Right ventricle myocardium superior (tissue), 1 donor: ENCODE measurements at regions not wholly inside any gene's neighbourhood (a gene's known extent, or its start where the extent isn't known, plus 50 kb on each side); places are given as distances from the start of the nearest gene placed in this dataset.
"Not testable (repeated sequence)": the region's sequence is repeated elsewhere in the genome, so short reads cannot be mapped to it uniquely, and the experiment has no call there.

Experiments
- ATAC-seq: fragments of 200-7000 bp; cut with Tn5 transposase; one replicate; pipeline ENCODE4 v1.9.1; 2020; ENCODE audit warnings: mild to moderate bottlenecking; ENCODE audit not compliant: poor library complexity
- DNase-seq: peaks from one replicate; pipeline ENCODE4 v3.0.0-alpha.2; 2020
- intact Hi-C: fragments of 100-400 bp; cut with DNase I; formaldehyde crosslinking; loops from one replicate; pipeline ENCODE4 v1.11.2; 2022
- donor health status: DM: no; HTN: yes; CAD: no; lungs with severe emphysema.

GRCh38 chrX:115357326-115358120 is 68.0 kb downstream of the LUZP4 start:
- ATAC-seq (no peak), DNase-seq (no peak)
- intact Hi-C loops = no loop called here

- ATAC-seq, intact Hi-C loops, DNase-seq: not testable (repeated sequence)
These were observed 70.0 kb downstream of the LUZP4 start for GRCh38 chrX:115359508-115359907.

GRCh38 chrX:115360220-115360781 is 70.8 kb downstream of the LUZP4 start:
- intact Hi-C loops = no loop called here

GRCh38 chrX:115362334-115363095 is 73.0 kb downstream of the LUZP4 start:
- intact Hi-C loops = no loop called here
- ATAC-seq = no peak
- no peak for DNase-seq

More at GRCh38 chrX:115360220-115360781, 70.8 kb downstream of the LUZP4 start:
- DNase-seq (no peak), ATAC-seq (no peak)

- ATAC-seq (no peak), DNase-seq (no peak)
- intact Hi-C loops = no loop called here
These were observed 73.9 kb downstream of the LUZP4 start for GRCh38 chrX:115363372-115363771.

GRCh38 chrX:115363897-115364296 is 74.4 kb downstream of the LUZP4 start:
- no peak for DNase-seq
- no peak for ATAC-seq
- intact Hi-C loops = no loop called here

GRCh38 chrX:115364670-115365069 is 75.2 kb downstream of the LUZP4 start:
- ATAC-seq (no peak), DNase-seq (no peak)
- intact Hi-C loops = no loop called here

- intact Hi-C loops = no loop called here
- no peak for DNase-seq
These were observed 77.0 kb downstream of the LUZP4 start for GRCh38 chrX:115366535-115366934.

GRCh38 chrX:115367455-115367854 is 77.9 kb downstream of the LUZP4 start:
- no peak for DNase-seq
- ATAC-seq = no peak
- intact Hi-C loops = no loop called here

More at GRCh38 chrX:115366535-115366934, 77.0 kb downstream of the LUZP4 start:
- ATAC-seq = no peak

GRCh38 chrX:115367951-115368350 is 78.4 kb downstream of the LUZP4 start:
- intact Hi-C loops = no loop called here
- DNase-seq = no peak
- ATAC-seq = no peak

GRCh38 chrX:115368876-115369275 is 79.4 kb downstream of the LUZP4 start:
- DNase-seq (no peak), ATAC-seq (no peak)
- intact Hi-C loops = no loop called here

- DNase-seq = no peak
- ATAC-seq = peak; percentile 55
- intact Hi-C loops = no loop called here
These were observed 82.6 kb downstream of the LUZP4 start for GRCh38 chrX:115372152-115372551.

GRCh38 chrX:115373308-115373707 is 83.8 kb downstream of the LUZP4 start:
- ATAC-seq (no peak), DNase-seq (no peak)
- intact Hi-C loops = no loop called here

- ATAC-seq (no peak), DNase-seq (no peak)
- intact Hi-C loops = no loop called here
These were observed 89.0 kb downstream of the LUZP4 start for GRCh38 chrX:115378471-115378870.

- ATAC-seq (no peak), DNase-seq (no peak)
- intact Hi-C loops = no loop called here
These were observed 97.8 kb downstream of the LUZP4 start for GRCh38 chrX:115387327-115387726.

GRCh38 chrX:115388879-115389278 is 99.4 kb downstream of the LUZP4 start:
- DNase-seq (no peak), ATAC-seq (no peak)
- intact Hi-C loops = no loop called here

- ATAC-seq (no peak), DNase-seq (no peak)
- intact Hi-C loops = no loop called here
These were observed 100.6 kb downstream of the LUZP4 start for GRCh38 chrX:115390078-115390477.

GRCh38 chrX:115392031-115392430 is 102.5 kb downstream of the LUZP4 start:
- intact Hi-C loops = no loop called here
- no peak for DNase-seq

GRCh38 chrX:115392871-115393270 is 103.4 kb downstream of the LUZP4 start:
- ATAC-seq = no peak
- intact Hi-C loops = no loop called here
- DNase-seq = no peak

More at GRCh38 chrX:115392031-115392430, 102.5 kb downstream of the LUZP4 start:
- no peak for ATAC-seq

GRCh38 chrX:115393271-115393670 is 103.8 kb downstream of the LUZP4 start:
- no peak for DNase-seq
- no peak for ATAC-seq
- intact Hi-C loops = no loop called here
